NCI-H146 treated with DMSO at 0.1 percent for 48 hours (cell line): ENCODE measurements at regions not wholly inside any gene's neighbourhood (a gene's known extent, or its start where the extent isn't known, plus 50 kb on each side); places are given as distances from the start of the nearest gene placed in this dataset.
A peak's percentile ranks its signal among the peaks of the same experiment; 100 is the strongest.

Source experiments
- DNase-seq: peaks from one replicate; lab custom pipeline; 2025; ENCODE audit not compliant: unreplicated experiment; lab: John Stamatoyannopoulos, UW

GRCh38 chr21:39105836-39106235, 77.4 kb downstream of the PSMG1 start:
- DNase-seq = no peak

DNA sequence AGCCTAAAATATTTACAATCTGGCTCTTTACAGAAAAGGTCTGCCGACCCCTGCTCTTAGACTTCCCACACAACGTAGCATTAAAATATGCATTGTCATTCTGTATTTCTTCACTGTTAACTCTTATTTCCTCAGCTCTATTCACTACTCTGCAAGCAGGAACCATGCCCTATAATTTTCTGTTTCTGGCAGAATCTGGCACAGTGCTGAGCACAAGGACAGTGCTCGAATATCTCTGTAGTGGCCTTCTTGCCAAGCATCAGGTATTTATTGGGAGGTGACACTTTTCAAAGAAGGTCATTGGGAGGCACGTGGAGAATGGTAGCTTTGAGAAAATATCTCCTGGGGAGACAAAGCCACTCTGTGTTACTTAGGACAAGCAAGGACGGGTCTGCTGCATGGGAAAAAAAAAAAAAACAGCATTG, 77.9 kb downstream of the PSMG1 start:
- no peak for DNase-seq

GRCh38 chr21:39104911-39105310, 78.3 kb downstream of the PSMG1 start:
- no peak for DNase-seq

- DNase-seq = no peak
Observed at GRCh38 chr21:39103689-39104088, 79.6 kb downstream of the PSMG1 start.

DNA sequence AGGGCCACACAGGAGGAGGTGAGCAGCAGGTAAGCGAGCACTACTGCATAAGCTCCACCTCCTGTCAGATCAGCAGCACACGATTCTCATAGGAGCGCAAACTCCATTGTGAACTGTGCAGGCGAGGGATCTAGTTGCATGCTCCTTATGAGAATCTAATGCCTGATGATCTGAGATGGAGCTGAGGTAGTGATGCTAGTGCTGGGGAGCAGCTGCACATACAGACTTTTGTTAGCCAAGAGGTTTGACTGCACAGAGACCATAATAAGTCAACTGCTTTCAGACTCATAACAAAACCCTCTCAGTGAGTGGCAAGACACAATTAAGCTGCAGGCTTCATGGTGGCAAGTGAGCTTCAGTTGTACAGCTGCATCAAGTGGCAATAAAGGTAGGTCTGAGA, 83.4 kb downstream of the PSMG1 start:
- no peak for DNase-seq

DNA sequence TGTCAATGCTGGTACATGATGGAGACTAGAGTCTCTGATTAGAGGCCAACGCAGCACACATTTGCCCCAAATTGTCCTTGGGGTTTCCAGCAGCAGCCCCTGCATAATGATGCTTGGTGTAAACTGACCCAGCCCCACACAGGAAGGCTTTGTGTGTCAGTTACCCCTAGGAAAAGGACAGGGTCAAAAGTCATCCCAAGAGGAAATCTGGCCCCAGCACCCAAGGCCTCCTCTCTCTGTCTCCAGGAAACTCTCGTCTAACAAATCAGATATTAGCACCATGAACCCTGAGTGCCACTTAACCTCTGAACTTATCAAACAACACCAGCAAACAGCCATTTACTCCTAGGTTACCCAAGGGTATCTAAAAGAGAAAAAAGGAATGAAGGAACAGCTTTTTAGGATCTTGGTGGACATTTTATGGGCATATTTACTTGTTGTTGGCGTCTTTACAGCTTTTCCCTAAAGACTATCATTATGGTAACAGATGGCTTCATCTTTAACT, 84.5 kb downstream of the PSMG1 start:
- DNase-seq = no peak

- DNase-seq = no peak
Observed at GRCh38 chr21:39097981-39098380, 85.3 kb downstream of the PSMG1 start.

DNA sequence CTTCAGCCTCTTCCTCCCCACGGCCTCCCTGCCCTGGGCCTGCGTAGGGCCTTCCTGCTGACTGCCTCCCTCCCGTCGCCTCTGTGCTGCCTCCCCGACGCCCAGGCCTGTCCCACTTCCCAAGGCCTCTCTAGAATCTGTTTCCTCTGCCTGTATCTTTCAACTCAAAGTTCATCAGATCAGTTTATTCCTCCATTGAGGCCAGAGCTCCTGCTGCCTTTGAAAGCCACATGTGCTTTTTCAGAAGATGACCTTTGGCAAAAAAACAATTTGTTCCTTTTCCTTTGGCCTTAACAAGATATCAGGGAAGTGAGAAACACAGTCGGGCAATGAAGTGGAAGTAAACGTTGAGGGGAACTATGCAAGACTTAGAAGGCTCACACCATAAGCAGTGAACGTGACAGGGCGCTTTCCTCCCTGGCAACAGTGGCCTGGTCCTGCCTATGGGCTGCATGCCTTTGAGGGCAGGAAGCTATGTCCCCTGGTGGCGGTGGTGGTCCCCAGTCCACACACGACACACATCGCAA, 85.9 kb downstream of the PSMG1 start:
- no peak for DNase-seq

- no peak for DNase-seq
Observed at GRCh38 chr21:39096754-39097153, 86.5 kb downstream of the PSMG1 start.

DNA sequence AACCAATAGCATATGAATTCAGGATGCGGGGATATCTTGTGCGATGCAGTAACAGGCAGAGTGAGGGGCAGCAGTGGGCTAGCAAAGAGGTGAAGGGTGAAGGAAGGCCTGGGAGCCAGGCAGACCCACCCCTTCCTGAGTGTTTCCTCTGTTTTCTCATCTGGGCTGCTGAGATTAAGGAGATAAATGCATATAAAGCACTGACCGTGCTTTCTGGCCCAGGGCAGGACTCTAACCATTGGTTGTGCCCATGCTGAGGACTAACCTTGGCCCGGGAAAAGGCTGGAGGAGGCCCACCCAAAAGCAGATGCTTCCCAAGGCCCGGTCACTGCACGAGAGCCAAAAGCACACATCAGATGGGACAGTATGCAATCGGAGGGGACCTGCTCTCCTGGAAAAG, 87.6 kb downstream of the PSMG1 start:
- no peak for DNase-seq

DNA sequence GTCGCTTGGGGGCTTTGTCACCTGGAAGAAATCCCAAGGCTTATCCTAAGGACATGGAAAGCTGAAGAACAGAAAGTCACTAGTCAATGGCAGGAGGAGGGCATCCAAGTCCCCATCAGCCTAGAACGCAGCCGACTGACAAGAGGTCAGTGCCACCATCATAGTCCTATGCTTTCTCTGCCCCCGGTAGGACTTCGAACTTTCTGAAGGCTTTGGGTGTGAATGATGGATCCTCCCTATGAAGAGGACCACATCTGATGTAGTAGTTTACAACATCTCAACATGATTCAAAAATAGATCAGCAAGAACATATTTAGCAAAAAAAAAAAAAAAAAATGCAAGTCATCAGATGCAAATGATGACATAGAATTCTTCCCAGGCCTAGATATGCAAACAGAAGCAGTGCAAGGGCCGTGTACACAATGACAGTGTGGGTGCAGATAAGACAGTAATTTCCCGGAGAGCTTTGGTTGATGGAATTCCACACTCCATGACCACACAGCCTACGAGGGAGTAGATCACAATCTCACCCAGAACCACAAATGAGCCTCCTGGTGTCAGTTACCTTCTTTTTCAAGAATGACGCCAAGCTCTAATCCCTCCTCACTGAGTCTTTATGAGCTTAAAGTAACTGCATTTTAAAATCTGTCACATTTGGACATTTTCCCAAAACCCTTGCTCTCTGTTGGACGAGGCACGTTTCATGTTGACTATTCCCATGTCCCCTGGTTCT, 88.2 kb downstream of the PSMG1 start:
- DNase-seq = peak; percentile 8

DNA sequence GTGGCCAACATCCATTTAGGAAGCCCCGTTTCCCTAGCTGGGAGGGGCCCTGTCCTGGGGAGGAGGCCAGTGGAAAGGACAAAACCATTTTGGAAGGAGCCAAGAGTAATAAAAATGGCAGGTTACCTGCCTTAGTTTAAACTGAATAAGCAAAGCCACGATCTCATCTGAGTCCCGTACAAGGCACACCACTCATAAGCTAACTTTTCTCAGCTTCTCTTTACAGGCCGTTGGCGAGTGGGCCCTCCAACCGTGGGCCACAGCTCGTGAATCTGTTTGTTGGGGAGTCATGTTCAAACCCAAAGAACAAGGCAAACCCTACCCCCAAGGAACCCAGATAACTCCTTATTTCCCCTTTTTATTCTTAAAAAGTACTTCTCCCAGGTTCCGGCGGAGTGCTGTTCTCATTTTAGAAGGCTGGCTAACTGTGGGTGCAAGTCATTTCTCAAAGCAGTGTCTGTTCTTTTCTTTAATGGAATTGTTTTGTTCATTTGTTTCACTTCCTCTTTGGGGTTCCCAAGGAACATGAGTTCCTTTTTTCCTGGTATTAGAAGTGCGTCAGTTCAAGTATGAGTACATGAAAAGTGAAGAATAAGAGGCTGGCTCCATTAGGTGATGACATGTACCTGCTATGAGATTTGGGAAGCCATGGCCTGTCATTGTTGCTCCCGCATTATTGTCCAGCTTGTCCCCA, 89.0 kb downstream of the PSMG1 start:
- DNase-seq = no peak

GRCh38 chr21:39093526-39093925, 89.7 kb downstream of the PSMG1 start:
- no peak for DNase-seq

- no peak for DNase-seq
Observed at GRCh38 chr21:39088831-39089380, 94.3 kb downstream of the PSMG1 start.

- DNase-seq = no peak
Observed at GRCh38 chr21:39088031-39088370, 95.2 kb downstream of the PSMG1 start.

DNA sequence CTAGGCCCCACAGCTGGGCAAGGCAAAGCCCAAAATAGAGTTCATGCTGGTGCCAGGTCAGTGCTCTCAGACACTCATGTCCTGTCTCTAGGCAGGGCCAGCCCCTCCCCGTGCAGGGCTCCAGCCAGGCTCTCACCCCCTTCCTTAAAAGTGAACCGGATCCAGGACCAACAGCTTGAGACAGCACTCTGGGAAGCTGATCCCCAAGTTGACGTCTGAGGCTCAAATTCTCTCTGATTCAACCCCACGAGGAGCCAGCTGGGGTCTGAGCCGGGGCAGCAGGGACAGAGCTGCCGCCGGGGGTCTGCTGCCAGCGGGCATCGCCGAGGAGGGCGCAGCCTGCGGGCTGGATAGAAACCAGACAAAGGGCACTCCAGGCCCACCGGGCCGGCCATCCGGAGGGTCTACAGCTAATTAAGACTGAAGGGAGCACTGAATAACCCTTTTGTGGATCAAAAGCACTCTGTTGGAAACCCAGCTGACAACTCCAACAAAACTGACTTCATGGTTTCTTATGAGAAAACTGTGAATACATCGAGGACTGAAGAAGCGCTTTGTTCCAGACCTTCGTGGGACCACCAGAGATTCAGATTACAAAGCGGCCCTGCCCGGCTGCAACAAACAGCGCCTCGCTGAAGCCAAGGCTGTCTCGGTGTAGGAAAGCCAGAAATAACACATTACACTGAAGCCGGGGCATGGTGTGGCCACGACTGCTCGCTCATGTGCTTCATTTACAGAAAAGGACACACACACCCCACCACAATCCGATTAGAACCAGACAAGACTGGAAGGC, 95.8 kb downstream of the PSMG1 start:
- no peak for DNase-seq

DNA sequence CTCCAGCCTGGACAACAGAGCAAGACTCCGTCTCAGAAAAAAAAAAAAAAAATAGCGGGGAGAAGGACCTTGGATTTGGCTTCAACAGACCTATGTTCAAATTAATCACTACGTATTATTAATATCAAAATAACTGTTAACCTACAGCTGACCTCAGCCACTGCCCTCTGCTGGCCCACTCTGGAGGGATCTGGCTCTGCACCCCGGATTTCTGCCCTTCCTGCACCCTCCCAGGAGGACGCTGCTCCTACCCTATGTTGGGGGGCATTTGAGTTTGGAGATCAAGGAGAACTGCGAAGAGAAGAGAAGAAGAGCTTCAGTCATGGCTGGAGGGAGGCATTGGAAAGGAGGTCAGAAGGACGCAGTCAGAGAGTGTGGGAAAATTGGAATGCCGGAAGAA, 96.7 kb downstream of the PSMG1 start:
- no peak for DNase-seq

- no peak for DNase-seq
Observed at GRCh38 chr21:39085843-39086405, 97.3 kb downstream of the PSMG1 start.

DNA sequence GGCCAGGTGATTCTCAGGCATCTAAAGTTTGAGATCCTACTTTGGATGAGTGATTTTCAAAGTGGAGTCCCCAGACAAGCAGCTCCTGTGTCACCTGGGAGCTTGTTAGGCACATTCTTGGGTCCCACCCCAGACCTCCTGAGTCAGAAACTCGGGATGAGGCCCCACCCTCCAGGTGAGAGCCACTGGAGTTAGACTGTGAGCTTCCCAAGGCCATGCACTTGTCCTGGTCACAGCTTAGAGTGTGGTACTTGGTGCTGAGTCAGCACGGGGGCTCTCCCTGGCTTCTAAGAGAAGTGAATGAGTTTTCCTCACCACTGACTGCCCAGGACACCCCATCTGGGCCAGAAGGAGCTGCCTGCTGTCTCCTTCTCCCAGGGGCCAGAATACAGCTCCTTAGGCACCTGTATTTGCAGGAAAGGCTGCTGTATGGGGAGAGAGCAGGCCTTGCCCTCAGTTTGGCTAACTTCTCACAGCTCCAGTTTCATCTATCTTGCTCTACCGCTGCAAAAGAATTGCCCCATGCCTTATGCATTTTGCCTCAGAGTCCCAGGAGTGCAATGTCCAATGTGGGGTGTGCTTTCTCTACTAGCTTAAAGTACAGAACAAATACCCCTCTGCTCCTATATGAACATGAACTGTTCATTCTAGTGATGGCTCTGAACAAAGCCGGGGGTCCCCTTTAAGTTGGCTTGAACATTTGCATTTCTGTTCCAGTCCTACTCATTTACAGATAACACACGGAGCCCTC, 98.1 kb downstream of the PSMG1 start:
- DNase-seq = no peak

- DNase-seq = no peak
Observed at GRCh38 chr21:39084073-39084472, 99.2 kb downstream of the PSMG1 start.
